ENCODE measurements at regions not wholly inside any gene's neighbourhood (a gene's known extent, or its start where the extent isn't known, plus 50 kb on each side); places are given as distances from the start of the nearest gene placed in this dataset.

GRCh38 chr9:81753436-81753835 is 64.1 kb upstream of the TLE1 start:
- TF ChIP-seq CTCF (optimal IDR thresholded peaks at IDR 0.05 in 1 of 3, IDR thresholded peaks at IDR 0.05 in 1 of 3, conservative IDR thresholded peaks at IDR 0.05 in 1 of 3; ENCODE audit: extremely low read depth in 1 of 3, insufficient read depth in 2 of 3, low read length in 3 of 3), result no peak
- no peak for TF ChIP-seq EZH2 (IDR thresholded peaks at IDR 0.05; ENCODE audit: low read length)
- Histone ChIP-seq H3K4me1 (ENCODE audit: control insufficient read depth, extremely low read depth, insufficient read depth, low read length) (no peaks in the 10 kb centered on the region), H3K4me3 (ENCODE audit: control insufficient read depth in 2 of 3, extremely low read depth in 1 of 3, insufficient read depth in 2 of 3, low read depth in 1 of 3, low read length in 3 of 3) (no peak overlapping the region), H3K9ac (ENCODE audit: control insufficient read depth, extremely low read depth, insufficient read depth, low read length) (no peak overlapping the region), H3K4me2 (ENCODE audit: control insufficient read depth, extremely low read depth, insufficient read depth, low read depth, low read length) (no peak overlapping the region), H3K27ac (ENCODE audit: control insufficient read depth, insufficient read depth, low read length) (no peak overlapping the region), H3K27me3 (ENCODE audit: control insufficient read depth, extremely low read depth, insufficient read depth, low read length) (no peaks in the 10 kb centered on the region), H3K9me1 (ENCODE audit: control insufficient read depth, extremely low read depth, insufficient read depth, low read length) (no peaks in the 10 kb centered on the region), H2AFZ (ENCODE audit: control insufficient read depth, low read length) (no peak overlapping the region), H3K9me3 (ENCODE audit: control insufficient read depth, low read depth, low read length) (no peaks in the 10 kb centered on the region), H3K36me3 (ENCODE audit: control insufficient read depth in 2 of 2, extremely low read depth in 1 of 2, insufficient read depth in 2 of 2, low read length in 2 of 2) (no peaks in the 10 kb centered on the region), H4K20me1 (ENCODE audit: control insufficient read depth, extremely low read depth, insufficient read depth, low read length) (no peaks in the 10 kb centered on the region), H3K79me2 (ENCODE audit: control insufficient read depth, insufficient read depth, low read length) (no peaks in the 10 kb centered on the region)
- dilution Hi-C loops (cut with MboI; ENCODE audit: extremely low pct_ligation_motif_present, low sequenced_read_pairs), result no loop called here
- FAIRE-seq (no peak), DNase-seq (ENCODE audit: low read depth, low spot score) (no peak)

GRCh38 chr9:81754245-81754644 is 64.9 kb upstream of the TLE1 start:
- FAIRE-seq (no peak), DNase-seq (ENCODE audit: low read depth, low spot score) (no peak)
- no peak overlapping the region for H3K4me2 ChIP-seq (ENCODE audit: control insufficient read depth, extremely low read depth, insufficient read depth, low read depth, low read length)
- H3K27me3 ChIP-seq (ENCODE audit: control insufficient read depth, extremely low read depth, insufficient read depth, low read length), result no peaks in the 10 kb centered on the region
- H3K9me3 ChIP-seq (ENCODE audit: control insufficient read depth, low read depth, low read length), result no peaks in the 10 kb centered on the region
- H3K9me1 ChIP-seq (ENCODE audit: control insufficient read depth, extremely low read depth, insufficient read depth, low read length), result no peaks in the 10 kb centered on the region
- dilution Hi-C loops (cut with MboI; ENCODE audit: extremely low pct_ligation_motif_present, low sequenced_read_pairs), result no loop called here
- H3K9ac ChIP-seq (ENCODE audit: control insufficient read depth, extremely low read depth, insufficient read depth, low read length), result no peak overlapping the region
- H3K4me3 ChIP-seq (ENCODE audit: control insufficient read depth in 2 of 3, extremely low read depth in 1 of 3, insufficient read depth in 2 of 3, low read depth in 1 of 3, low read length in 3 of 3), result no peak overlapping the region
- H3K36me3 ChIP-seq (ENCODE audit: control insufficient read depth in 2 of 2, extremely low read depth in 1 of 2, insufficient read depth in 2 of 2, low read length in 2 of 2), result no peaks in the 10 kb centered on the region
- H3K4me1 ChIP-seq (ENCODE audit: control insufficient read depth, extremely low read depth, insufficient read depth, low read length), result no peaks in the 10 kb centered on the region
- no peak overlapping the region for H3K27ac ChIP-seq (ENCODE audit: control insufficient read depth, insufficient read depth, low read length)
- no peaks in the 10 kb centered on the region for H4K20me1 ChIP-seq (ENCODE audit: control insufficient read depth, extremely low read depth, insufficient read depth, low read length)
- TF ChIP-seq CTCF (optimal IDR thresholded peaks at IDR 0.05 in 1 of 3, IDR thresholded peaks at IDR 0.05 in 1 of 3, conservative IDR thresholded peaks at IDR 0.05 in 1 of 3; ENCODE audit: extremely low read depth in 1 of 3, insufficient read depth in 2 of 3, low read length in 3 of 3) (no peak), EZH2 (IDR thresholded peaks at IDR 0.05; ENCODE audit: low read length) (no peak)
- H3K79me2 ChIP-seq (ENCODE audit: control insufficient read depth, insufficient read depth, low read length), result no peaks in the 10 kb centered on the region
- H2AFZ ChIP-seq (ENCODE audit: control insufficient read depth, low read length), result no peak overlapping the region
